ENCODE measurements at regions not wholly inside any gene's neighbourhood (a gene's known extent, or its start where the extent isn't known, plus 50 kb on each side); places are given as distances from the start of the nearest gene placed in this dataset.

DNA sequence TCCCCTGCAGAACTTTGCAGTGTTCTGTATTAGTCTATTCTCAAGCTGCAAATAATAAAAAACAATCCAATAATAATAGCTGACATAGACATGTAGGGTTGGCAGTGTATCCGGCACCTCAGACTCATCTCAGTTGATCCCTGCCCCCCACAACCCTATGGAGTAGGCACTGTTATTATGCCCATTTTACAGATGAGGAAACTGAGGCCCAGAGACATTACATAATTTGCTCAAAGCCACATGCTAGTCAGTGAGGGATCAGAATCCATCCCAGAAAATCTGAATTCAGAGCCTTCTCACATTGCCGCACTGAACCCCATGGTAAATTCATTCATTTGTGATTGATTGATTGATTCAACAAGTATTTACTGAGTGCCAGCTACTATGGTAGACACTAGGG is 226.6 kb upstream of the PWP1 start:
- TF ChIP-seq, protein P1, sequence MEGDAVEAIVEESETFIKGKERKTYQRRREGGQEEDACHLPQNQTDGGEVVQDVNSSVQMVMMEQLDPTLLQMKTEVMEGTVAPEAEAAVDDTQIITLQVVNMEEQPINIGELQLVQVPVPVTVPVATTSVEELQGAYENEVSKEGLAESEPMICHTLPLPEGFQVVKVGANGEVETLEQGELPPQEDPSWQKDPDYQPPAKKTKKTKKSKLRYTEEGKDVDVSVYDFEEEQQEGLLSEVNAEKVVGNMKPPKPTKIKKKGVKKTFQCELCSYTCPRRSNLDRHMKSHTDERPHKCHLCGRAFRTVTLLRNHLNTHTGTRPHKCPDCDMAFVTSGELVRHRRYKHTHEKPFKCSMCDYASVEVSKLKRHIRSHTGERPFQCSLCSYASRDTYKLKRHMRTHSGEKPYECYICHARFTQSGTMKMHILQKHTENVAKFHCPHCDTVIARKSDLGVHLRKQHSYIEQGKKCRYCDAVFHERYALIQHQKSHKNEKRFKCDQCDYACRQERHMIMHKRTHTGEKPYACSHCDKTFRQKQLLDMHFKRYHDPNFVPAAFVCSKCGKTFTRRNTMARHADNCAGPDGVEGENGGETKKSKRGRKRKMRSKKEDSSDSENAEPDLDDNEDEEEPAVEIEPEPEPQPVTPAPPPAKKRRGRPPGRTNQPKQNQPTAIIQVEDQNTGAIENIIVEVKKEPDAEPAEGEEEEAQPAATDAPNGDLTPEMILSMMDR (IDR thresholded peaks at IDR 0.05; ENCODE audit: insufficient read depth, missing control alignments) = no peak
- no peak for FAIRE-seq
- no peak for DNase-seq (ENCODE audit: insufficient read length, low spot score)

DNA sequence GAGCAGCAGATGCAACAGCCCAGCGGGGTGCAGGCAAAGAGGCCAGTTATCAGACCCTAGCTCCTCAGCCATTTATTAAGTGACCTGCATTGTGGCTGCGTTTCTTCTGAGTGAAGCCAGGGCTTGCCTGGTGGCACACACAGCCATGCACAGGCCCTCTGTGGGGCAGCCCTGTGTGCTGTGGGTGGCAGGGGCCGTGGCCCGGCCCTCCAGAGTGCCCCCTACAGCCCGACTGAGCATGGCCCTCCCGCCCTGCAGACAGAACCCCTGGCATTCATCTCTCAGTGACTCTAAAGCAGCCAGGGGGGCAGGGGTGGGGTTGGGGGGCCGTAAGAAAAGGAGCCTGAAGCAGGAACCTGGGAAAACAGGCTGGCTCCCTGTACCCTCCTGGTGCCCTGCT is 226.0 kb upstream of the PWP1 start:
- DNase-seq (ENCODE audit: insufficient read length, low spot score) (no peak), FAIRE-seq (no peak)
- TF ChIP-seq, protein P1 (IDR thresholded peaks at IDR 0.05; ENCODE audit: insufficient read depth, missing control alignments) = no peak

DNA sequence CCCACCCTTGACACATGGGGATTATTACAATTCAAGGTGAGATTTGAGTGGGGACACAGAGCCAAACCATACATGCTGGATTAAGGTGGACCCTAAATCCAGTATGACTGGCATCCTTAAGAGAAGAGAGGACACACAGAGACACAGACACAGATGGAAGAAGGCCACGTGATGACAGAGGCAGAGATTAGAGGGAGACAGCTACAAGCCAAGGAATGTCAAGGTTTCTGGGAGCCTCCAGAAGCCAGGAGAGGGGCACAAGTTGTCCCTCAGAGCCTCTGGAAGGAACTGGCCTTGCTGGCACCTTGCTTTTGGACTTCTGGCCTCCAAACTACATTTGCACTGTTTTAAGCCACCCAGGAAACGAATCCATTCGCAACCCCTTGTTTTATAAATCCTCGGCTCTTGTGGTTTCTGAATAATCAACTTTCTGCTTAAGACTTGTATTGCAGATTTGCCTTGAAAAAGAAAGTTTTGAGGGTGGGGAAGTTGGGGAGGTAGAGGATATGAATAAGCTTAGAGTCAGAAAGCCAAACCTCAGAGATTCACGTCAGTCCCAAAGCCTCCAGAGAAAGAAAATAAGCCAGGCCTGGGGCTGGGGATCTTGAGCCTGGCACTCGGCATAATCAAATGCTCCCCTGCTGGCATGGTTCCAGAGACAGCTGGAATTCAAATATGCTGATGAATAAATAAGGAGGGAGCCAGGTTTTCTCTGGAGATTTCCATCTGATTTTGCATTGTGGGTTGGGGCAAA is 224.2 kb upstream of the PWP1 start:
- DNase-seq (ENCODE audit: insufficient read length, low spot score) (no peak), FAIRE-seq (no peak)
- TF ChIP-seq, protein P1 (IDR thresholded peaks at IDR 0.05; ENCODE audit: insufficient read depth, missing control alignments) = no peak

GRCh38 chr12:107462428-107463332 is 222.9 kb upstream of the PWP1 start:
- no peak for DNase-seq (ENCODE audit: insufficient read length, low spot score)
- no peak for FAIRE-seq
- TF ChIP-seq, protein P1 (IDR thresholded peaks at IDR 0.05; ENCODE audit: insufficient read depth, missing control alignments) = no peak

GRCh38 chr12:107464644-107465043 is 221.0 kb upstream of the PWP1 start:
- TF ChIP-seq, protein P1 (IDR thresholded peaks at IDR 0.05; ENCODE audit: insufficient read depth, missing control alignments) = no peak
- DNase-seq (ENCODE audit: insufficient read length, low spot score) (no peak), FAIRE-seq (no peak)

- no peak for DNase-seq (ENCODE audit: insufficient read length, low spot score)
- no peak for FAIRE-seq
- TF ChIP-seq, protein P1 (IDR thresholded peaks at IDR 0.05; ENCODE audit: insufficient read depth, missing control alignments) = no peak
Measured at GRCh38 chr12:107465625-107466024, 220.0 kb upstream of the PWP1 start.
